ENCODE measurements at regions not wholly inside any gene's neighbourhood (a gene's known extent, or its start where the extent isn't known, plus 50 kb on each side); places are given as distances from the start of the nearest gene placed in this dataset.

GRCh38 chr2:134191835-134192234, 62.0 kb upstream of the MGAT5 start:
- no peaks in the 10 kb centered on the region for H3K9me3 ChIP-seq (ENCODE audit: control insufficient read depth in 1 of 2, insufficient read depth in 1 of 2, low read depth in 1 of 2, low read length in 2 of 2)
- no peaks in the 10 kb centered on the region for H3K27me3 ChIP-seq (ENCODE audit: insufficient read depth, low read length)
- no peak overlapping the region for H3K27ac ChIP-seq (ENCODE audit: low read depth, low read length)
- no peak for ATAC-seq
- no peak for TF ChIP-seq ZBTB33 (IDR thresholded peaks at IDR 0.05; ENCODE audit: extremely low read depth, insufficient replicate concordance, low read length)
- TF ChIP-seq CTCF (IDR thresholded peaks at IDR 0.05 in 2 of 3, conservative IDR thresholded peaks at IDR 0.05 in 1 of 3; ENCODE audit: borderline replicate concordance in 1 of 3, insufficient read depth in 1 of 3, low read depth in 2 of 3, low read length in 2 of 3), result no peak
- TF ChIP-seq EGR1 (IDR thresholded peaks at IDR 0.05; ENCODE audit: low read depth), result no peak
- no peak for TF ChIP-seq CBX3 (IDR thresholded peaks at IDR 0.05; ENCODE audit: low read depth)
- TF ChIP-seq POLR2AphosphoS5 (IDR thresholded peaks at IDR 0.05; ENCODE audit: low read depth, low read length), result no peak
- TF ChIP-seq SRF (IDR thresholded peaks at IDR 0.05; ENCODE audit: low read depth), result no peak
- TF ChIP-seq, protein P1, sequence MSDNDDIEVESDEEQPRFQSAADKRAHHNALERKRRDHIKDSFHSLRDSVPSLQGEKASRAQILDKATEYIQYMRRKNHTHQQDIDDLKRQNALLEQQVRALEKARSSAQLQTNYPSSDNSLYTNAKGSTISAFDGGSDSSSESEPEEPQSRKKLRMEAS (IDR thresholded peaks at IDR 0.05), result no peak
- TF ChIP-seq EZH2phosphoT487 (IDR thresholded peaks at IDR 0.05; ENCODE audit: borderline replicate concordance), result no peak
- TF ChIP-seq TCF7L2 (IDR thresholded peaks at IDR 0.05; ENCODE audit: borderline replicate concordance, extremely low read depth, insufficient read depth, insufficient read length), result no peak
- TF ChIP-seq, protein P2, sequence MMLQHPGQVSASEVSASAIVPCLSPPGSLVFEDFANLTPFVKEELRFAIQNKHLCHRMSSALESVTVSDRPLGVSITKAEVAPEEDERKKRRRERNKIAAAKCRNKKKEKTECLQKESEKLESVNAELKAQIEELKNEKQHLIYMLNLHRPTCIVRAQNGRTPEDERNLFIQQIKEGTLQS (IDR thresholded peaks at IDR 0.05), result no peak
- no peak for TF ChIP-seq SIN3A (IDR thresholded peaks at IDR 0.05; ENCODE audit: low read depth)
- TF ChIP-seq ZNF274 (IDR thresholded peaks at IDR 0.05; ENCODE audit: low read depth, low read length), result no peak
- TF ChIP-seq FOSL1 (IDR thresholded peaks at IDR 0.05; ENCODE audit: low read depth), result no peak
- TF ChIP-seq RAD21 (IDR thresholded peaks at IDR 0.05; ENCODE audit: low read depth), result no peak
- no peak for TF ChIP-seq ELF1 (IDR thresholded peaks at IDR 0.05; ENCODE audit: borderline replicate concordance, low read depth)
- no peak for TF ChIP-seq EZH2 (IDR thresholded peaks at IDR 0.05)
- TF ChIP-seq YY1 (IDR thresholded peaks at IDR 0.05; ENCODE audit: extremely low read depth, insufficient replicate concordance, low read depth, low read length), result no peak
- no peak for TF ChIP-seq JUND (IDR thresholded peaks at IDR 0.05)
- no peak for TF ChIP-seq POLR2A (IDR thresholded peaks at IDR 0.05; ENCODE audit: borderline replicate concordance, extremely low read depth, insufficient read depth, insufficient read length)
- TF ChIP-seq SP1 (IDR thresholded peaks at IDR 0.05; ENCODE audit: low read depth), result no peak
- CTCF ChIA-PET, result no interaction called here
- no TSS peak for BruUV-seq (replicated peaks)
- RAD21 ChIA-PET (ENCODE audit: low non-redundant PET in 1 of 2, low total read pairs in 2 of 2, uncharacterized antibody in 2 of 2, unreplicated experiment in 2 of 2), result no interaction called here
- no peaks in the 10 kb centered on the region; the same call in 1 of the 2 replicates for H3K79me2 ChIP-seq (ENCODE audit: insufficient read depth, low read length)
- H2AFZ ChIP-seq (ENCODE audit: low read depth, low read length, poor library complexity, severe bottlenecking), result no peak overlapping the region
- POLR2A ChIA-PET, result no interaction called here
- no peak for DNase-seq (ENCODE audit: low read depth, low spot score)
- no peaks in the 10 kb centered on the region for H3K36me3 ChIP-seq (ENCODE audit: control insufficient read depth in 1 of 2, insufficient read depth in 2 of 2, low read length in 2 of 2)
- no peaks in the 10 kb centered on the region for H3K9me2 ChIP-seq (ENCODE audit: insufficient read depth)
- peaks cover 0 to 8% of the 10 kb centered on the region in 2 experiments; a peak in 1 of 4 replicates for H3K4me1 ChIP-seq (ENCODE audit: control insufficient read depth in 1 of 2, insufficient read depth in 2 of 2, low read length in 2 of 2)
- H3K4me2 ChIP-seq (ENCODE audit: low read length), result no peak overlapping the region
- no peak overlapping the region for H3K4me3 ChIP-seq (replicated peaks in 1 of 2; ENCODE audit: low read depth in 1 of 2, low read length in 2 of 2)
- no peak overlapping the region for H3K9ac ChIP-seq (ENCODE audit: low read length)
- intact Hi-C loops (cut with micrococcal nuclease), result no loop called here
- no peaks in the 10 kb centered on the region for H4K20me1 ChIP-seq (ENCODE audit: insufficient read depth)
